ENCODE measurements at regions not wholly inside any gene's neighbourhood (a gene's known extent, or its start where the extent isn't known, plus 50 kb on each side); places are given as distances from the start of the nearest gene placed in this dataset.

DNA sequence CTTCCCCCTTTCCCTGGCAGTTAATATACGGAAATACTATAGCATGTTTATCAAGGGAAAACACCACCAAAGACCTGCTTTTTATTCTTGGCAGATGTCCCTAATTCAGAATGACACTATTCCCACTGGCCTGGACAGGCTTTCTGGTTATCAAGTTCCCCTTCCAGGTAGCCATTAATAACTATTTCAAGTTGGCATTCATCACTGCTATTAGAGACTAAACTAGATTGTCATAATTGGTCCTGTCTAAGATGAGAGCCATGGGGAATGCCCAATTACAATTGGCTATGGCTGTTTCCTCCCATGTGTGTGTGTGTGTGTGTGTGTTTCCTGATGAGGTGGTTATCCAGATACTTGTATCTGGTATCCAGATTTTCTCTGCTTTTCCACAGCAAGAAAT is 608.1 kb downstream of the SQOR start:
- TF ChIP-seq, protein P1, sequence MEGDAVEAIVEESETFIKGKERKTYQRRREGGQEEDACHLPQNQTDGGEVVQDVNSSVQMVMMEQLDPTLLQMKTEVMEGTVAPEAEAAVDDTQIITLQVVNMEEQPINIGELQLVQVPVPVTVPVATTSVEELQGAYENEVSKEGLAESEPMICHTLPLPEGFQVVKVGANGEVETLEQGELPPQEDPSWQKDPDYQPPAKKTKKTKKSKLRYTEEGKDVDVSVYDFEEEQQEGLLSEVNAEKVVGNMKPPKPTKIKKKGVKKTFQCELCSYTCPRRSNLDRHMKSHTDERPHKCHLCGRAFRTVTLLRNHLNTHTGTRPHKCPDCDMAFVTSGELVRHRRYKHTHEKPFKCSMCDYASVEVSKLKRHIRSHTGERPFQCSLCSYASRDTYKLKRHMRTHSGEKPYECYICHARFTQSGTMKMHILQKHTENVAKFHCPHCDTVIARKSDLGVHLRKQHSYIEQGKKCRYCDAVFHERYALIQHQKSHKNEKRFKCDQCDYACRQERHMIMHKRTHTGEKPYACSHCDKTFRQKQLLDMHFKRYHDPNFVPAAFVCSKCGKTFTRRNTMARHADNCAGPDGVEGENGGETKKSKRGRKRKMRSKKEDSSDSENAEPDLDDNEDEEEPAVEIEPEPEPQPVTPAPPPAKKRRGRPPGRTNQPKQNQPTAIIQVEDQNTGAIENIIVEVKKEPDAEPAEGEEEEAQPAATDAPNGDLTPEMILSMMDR (IDR thresholded peaks at IDR 0.05 in 2 of 3, conservative IDR thresholded peaks at IDR 0.05 in 1 of 3; ENCODE audit: borderline replicate concordance in 1 of 3, insufficient read depth in 1 of 3, low read depth in 2 of 3, low read length in 2 of 3), result no peak
- TF ChIP-seq JUND (IDR thresholded peaks at IDR 0.05) (no peak), POLR2AphosphoS5 (IDR thresholded peaks at IDR 0.05; ENCODE audit: low read depth, low read length) (no peak), EZH2phosphoT487 (IDR thresholded peaks at IDR 0.05; ENCODE audit: borderline replicate concordance) (no peak), TCF7L2 (IDR thresholded peaks at IDR 0.05; ENCODE audit: borderline replicate concordance, extremely low read depth, insufficient read depth, insufficient read length) (no peak), POLR2A (IDR thresholded peaks at IDR 0.05; ENCODE audit: borderline replicate concordance, extremely low read depth, insufficient read depth, insufficient read length) (no peak), YY1 (IDR thresholded peaks at IDR 0.05; ENCODE audit: extremely low read depth, insufficient replicate concordance, low read depth, low read length) (no peak), EZH2 (IDR thresholded peaks at IDR 0.05) (no peak), SP1 (IDR thresholded peaks at IDR 0.05; ENCODE audit: low read depth) (no peak), ZNF274 (IDR thresholded peaks at IDR 0.05; ENCODE audit: low read depth, low read length) (no peak), RAD21 (IDR thresholded peaks at IDR 0.05; ENCODE audit: low read depth) (no peak), SIN3A (IDR thresholded peaks at IDR 0.05; ENCODE audit: low read depth) (no peak)
- TF ChIP-seq, protein P2, sequence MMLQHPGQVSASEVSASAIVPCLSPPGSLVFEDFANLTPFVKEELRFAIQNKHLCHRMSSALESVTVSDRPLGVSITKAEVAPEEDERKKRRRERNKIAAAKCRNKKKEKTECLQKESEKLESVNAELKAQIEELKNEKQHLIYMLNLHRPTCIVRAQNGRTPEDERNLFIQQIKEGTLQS (IDR thresholded peaks at IDR 0.05), result no peak
- TF ChIP-seq, protein P3, sequence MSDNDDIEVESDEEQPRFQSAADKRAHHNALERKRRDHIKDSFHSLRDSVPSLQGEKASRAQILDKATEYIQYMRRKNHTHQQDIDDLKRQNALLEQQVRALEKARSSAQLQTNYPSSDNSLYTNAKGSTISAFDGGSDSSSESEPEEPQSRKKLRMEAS (IDR thresholded peaks at IDR 0.05), result no peak

Measured in HCT116 (cell line).